DOHH2 (cell line): ENCODE measurements at regions not wholly inside any gene's neighbourhood (a gene's known extent, or its start where the extent isn't known, plus 50 kb on each side); places are given as distances from the start of the nearest gene placed in this dataset.
"Not testable (repeated sequence)": the region's sequence is repeated elsewhere in the genome, so short reads cannot be mapped to it uniquely, and the experiment has no call there.

Experiments used
- H3F3A ChIP-seq: fragments of 200-600 bp; sonication (generic), shearing (Covaris generic); 2 replicates; pipeline ENCODE4 v1.6.0; 2016; ENCODE audit warnings: antibody characterized with exemption, mild to moderate bottlenecking; ENCODE audit not compliant: control insufficient read depth, insufficient read depth
- H3K27ac ChIP-seq: fragments of 200-600 bp; sonication (generic); 2 replicates; pipeline ENCODE4 v1.5.1; 2014; ENCODE audit warnings: low read depth, mild to moderate bottlenecking, low read length, moderate library complexity
- H3K27me3 ChIP-seq: fragments of 200-600 bp; sonication (generic); 2 replicates; pipeline ENCODE4 v1.6.1; 2014; ENCODE audit warnings: mild to moderate bottlenecking, low read length, mixed read lengths; ENCODE audit not compliant: control insufficient read depth
- H3K36me3 ChIP-seq: fragments of 200-600 bp; sonication (generic); 2 replicates; pipeline ENCODE4 v1.6.1; 2014; ENCODE audit warnings: mild to moderate bottlenecking, low read length, moderate library complexity, mixed read lengths; ENCODE audit not compliant: control insufficient read depth
- H3K4me1 ChIP-seq: fragments of 200-600 bp; sonication (generic); 2 replicates; pipeline ENCODE4 v1.6.1; 2014; ENCODE audit warnings: mild to moderate bottlenecking, low read length, mixed read lengths; ENCODE audit not compliant: control insufficient read depth
- H3K4me2 ChIP-seq: fragments of 200-600 bp; sonication (generic); 2 replicates; pipeline ENCODE4 v1.6.0; 2014; ENCODE audit warnings: mild to moderate bottlenecking, low read length, moderate library complexity
- H3K4me3 ChIP-seq: fragments of 200-600 bp; sonication (generic); 2 replicates; pipeline ENCODE4 v1.5.1; 2014; ENCODE audit warnings: mild to moderate bottlenecking, low read length, mixed read lengths
- H3K79me2 ChIP-seq: fragments of 200-600 bp; sonication (generic); 2 replicates; pipeline ENCODE4 v1.6.1; 2014; ENCODE audit warnings: mild to moderate bottlenecking, low read length, mixed read lengths; ENCODE audit not compliant: control insufficient read depth
- H3K9me2 ChIP-seq: fragments of 200-600 bp; sonication (generic); replicated peaks from 2 replicates; pipeline ENCODE4 v1.6.1; 2014; ENCODE audit warnings: mild to moderate bottlenecking, low read length, mixed read lengths; ENCODE audit not compliant: control insufficient read depth
- H3K9me3 ChIP-seq: fragments of 200-600 bp; sonication (generic); 2 replicates; pipeline ENCODE4 v1.6.1; 2014; ENCODE audit warnings: antibody characterized with exemption, low read length, mixed read lengths; ENCODE audit not compliant: control insufficient read depth, insufficient read depth
- H4K20me1 ChIP-seq: fragments of 200-600 bp; sonication (generic); 2 replicates; pipeline ENCODE4 v1.6.0; 2014; ENCODE audit warnings: low read depth, mild to moderate bottlenecking, antibody characterized with exemption, low read length, moderate library complexity; ENCODE audit not compliant: control insufficient read depth, insufficient read depth
- EZH2phosphoT487 ChIP-seq: fragments of 200-600 bp; sonication (generic); IDR thresholded peaks from 2 replicates; pipeline ENCODE4 v1.6.1; 2017; ENCODE audit warnings: borderline replicate concordance, mild to moderate bottlenecking, antibody characterized with exemption, low read length, moderate library complexity, mixed read lengths
- TF ChIP-seq, protein P1 (sequence below): fragments of 200-600 bp; sonication (generic); IDR thresholded peaks from one replicate; pipeline ENCODE4 v1.5.1; 2014; ENCODE audit warnings: antibody characterized with exemption, mild to moderate bottlenecking, low read depth, low read length; ENCODE audit not compliant: poor library complexity, severe bottlenecking

DNA sequence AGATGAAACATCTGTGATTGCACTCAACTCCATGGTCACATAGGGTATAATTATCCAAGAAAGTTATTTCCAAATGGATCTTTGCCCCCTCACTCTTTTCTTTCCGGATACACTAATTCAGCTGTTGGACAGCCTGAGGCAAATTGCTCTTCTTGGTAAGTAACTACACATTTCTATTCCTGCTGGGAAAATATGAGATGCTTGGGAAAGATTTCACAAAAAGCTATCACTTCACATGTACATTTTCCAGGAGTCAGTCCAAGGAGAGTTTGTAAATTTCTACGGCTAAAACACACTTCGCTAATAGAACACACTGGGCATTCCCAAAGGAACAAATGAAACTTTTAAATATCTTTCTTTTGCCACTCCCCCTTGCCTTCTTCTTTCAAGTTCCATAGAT, 123.0 kb upstream of the GRIA1 start:
- Histone ChIP-seq H3K4me1 (no peaks in the 10 kb centered on the region), H3F3A (no peaks in the 10 kb centered on the region), H3K9me3 (no peaks in the 10 kb centered on the region), H3K4me2 (no peak overlapping the region), H3K36me3 (no peaks in the 10 kb centered on the region), H3K4me3 (no peak overlapping the region), H3K27me3 (no peaks in the 10 kb centered on the region), H3K79me2 (no peaks in the 10 kb centered on the region), H3K9me2 (no peaks in the 10 kb centered on the region), H3K27ac (no peak overlapping the region), H4K20me1 (no peaks in the 10 kb centered on the region)
- TF ChIP-seq, protein P1, sequence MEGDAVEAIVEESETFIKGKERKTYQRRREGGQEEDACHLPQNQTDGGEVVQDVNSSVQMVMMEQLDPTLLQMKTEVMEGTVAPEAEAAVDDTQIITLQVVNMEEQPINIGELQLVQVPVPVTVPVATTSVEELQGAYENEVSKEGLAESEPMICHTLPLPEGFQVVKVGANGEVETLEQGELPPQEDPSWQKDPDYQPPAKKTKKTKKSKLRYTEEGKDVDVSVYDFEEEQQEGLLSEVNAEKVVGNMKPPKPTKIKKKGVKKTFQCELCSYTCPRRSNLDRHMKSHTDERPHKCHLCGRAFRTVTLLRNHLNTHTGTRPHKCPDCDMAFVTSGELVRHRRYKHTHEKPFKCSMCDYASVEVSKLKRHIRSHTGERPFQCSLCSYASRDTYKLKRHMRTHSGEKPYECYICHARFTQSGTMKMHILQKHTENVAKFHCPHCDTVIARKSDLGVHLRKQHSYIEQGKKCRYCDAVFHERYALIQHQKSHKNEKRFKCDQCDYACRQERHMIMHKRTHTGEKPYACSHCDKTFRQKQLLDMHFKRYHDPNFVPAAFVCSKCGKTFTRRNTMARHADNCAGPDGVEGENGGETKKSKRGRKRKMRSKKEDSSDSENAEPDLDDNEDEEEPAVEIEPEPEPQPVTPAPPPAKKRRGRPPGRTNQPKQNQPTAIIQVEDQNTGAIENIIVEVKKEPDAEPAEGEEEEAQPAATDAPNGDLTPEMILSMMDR, result no peak
- no peak for TF ChIP-seq EZH2phosphoT487

DNA sequence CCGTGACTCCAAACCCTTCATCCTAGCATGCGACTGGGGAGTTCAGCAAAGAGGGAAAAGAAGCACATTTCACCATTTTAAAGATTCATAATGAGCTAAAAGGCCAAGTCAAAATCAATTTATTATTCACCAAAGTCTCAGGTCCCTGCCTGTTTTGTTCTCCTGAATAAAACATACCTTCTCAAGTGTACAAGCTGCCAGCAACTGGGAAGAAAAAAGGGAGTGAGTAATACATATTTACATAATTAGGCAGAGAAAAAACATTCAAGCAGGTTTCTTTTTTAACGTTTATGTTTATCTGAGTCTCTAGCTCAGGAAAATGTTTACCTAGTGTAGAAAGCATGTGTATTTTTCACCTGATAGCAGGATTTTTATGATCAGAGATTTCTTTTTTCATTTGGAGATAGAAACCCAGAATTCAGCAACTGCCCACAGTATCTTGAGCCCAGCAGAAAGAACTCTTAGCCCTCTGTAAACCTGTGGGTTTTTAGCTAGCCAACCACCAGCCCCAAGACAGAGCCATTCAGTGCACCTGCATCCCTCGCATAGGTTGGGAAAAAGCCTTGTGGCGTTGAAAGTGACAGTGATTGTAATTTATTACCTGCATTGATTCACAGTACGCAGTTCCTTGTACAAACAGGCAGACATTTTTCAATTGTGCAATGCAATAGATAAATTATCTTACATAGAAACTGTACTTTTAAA, 117.9 kb upstream of the GRIA1 start:
- no peaks in the 10 kb centered on the region for H3K9me2 ChIP-seq
- H3K4me2 ChIP-seq, result no peak overlapping the region
- H3K27me3 ChIP-seq, result no peaks in the 10 kb centered on the region
- H3K36me3 ChIP-seq, result no peaks in the 10 kb centered on the region
- no peaks in the 10 kb centered on the region for H3K79me2 ChIP-seq
- no peaks in the 10 kb centered on the region for H3K4me1 ChIP-seq
- H3K27ac ChIP-seq, result no peak overlapping the region
- no peak overlapping the region for H3K4me3 ChIP-seq
- no peaks in the 10 kb centered on the region for H3K9me3 ChIP-seq
- TF ChIP-seq, protein P1, result no peak
- TF ChIP-seq EZH2phosphoT487, result no peak
- H4K20me1 ChIP-seq, result no peaks in the 10 kb centered on the region
- no peaks in the 10 kb centered on the region for H3F3A ChIP-seq

DNA sequence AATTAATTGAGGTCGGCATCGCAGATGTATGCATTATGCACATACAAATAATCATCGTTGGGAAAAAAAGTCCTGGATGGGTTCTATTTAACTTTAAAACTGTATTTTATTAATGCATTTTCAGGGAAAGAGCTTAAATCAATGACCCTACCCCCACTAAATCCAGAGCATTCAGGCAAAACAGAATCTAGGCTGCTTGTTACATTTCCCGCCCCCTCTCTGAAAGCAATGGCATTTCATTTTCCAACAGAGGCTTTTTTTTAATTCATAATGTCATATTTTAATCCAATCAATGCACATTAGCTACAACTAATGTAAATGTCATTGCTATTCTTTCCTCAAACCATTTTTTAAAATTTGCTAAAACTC, 117.4 kb upstream of the GRIA1 start:
- Histone ChIP-seq H3K27me3 (no peaks in the 10 kb centered on the region), H3K4me2 (no peak overlapping the region), H3K4me3 (no peak overlapping the region), H3K27ac (no peak overlapping the region), H3K79me2 (no peaks in the 10 kb centered on the region), H3F3A (no peaks in the 10 kb centered on the region), H3K9me3 (no peaks in the 10 kb centered on the region), H4K20me1 (no peaks in the 10 kb centered on the region), H3K4me1 (no peaks in the 10 kb centered on the region), H3K9me2 (no peaks in the 10 kb centered on the region), H3K36me3 (no peaks in the 10 kb centered on the region)
- TF ChIP-seq, protein P1, result no peak
- TF ChIP-seq EZH2phosphoT487, result no peak

DNA sequence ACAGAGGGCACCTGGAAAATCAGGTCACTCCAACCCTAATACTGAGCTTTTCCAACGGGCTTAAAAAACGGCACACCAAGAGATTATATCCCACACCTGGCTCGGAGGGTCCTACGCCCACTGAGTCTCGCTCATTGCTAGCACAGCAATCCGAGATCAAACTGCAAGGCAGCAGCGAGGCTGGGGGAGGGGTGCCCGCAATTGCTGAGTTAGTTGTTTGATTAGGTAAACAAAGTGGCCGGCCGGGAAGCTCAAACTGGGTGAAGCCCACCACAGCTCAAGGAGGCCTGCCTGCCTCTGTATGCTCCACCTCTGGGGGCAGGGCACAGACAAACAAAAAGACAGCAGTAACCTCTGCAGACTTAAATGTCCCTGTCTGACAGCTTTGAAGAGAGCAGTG, 108.8 kb upstream of the GRIA1 start:
- H3K79me2 ChIP-seq, H3F3A ChIP-seq, H3K9me2 ChIP-seq: not testable (repeated sequence)

More for the DNA sequence above, 108.8 kb upstream of the GRIA1 start:
- not testable (repeated sequence) for H3K4me3 ChIP-seq, H4K20me1 ChIP-seq, H3K27me3 ChIP-seq, H3K4me2 ChIP-seq, H3K36me3 ChIP-seq, H3K9me3 ChIP-seq, H3K27ac ChIP-seq, H3K4me1 ChIP-seq
